ENCODE measurements at regions not wholly inside any gene's neighbourhood (a gene's known extent, or its start where the extent isn't known, plus 50 kb on each side); places are given as distances from the start of the nearest gene placed in this dataset.
"Not testable (repeated sequence)": the region's sequence is repeated elsewhere in the genome, so short reads cannot be mapped to it uniquely, and the experiment has no call there.

GRCh38 chr2:87608377-87609166, 139.3 kb upstream of the PLGLB2 start:
- TF ChIP-seq, protein P1, sequence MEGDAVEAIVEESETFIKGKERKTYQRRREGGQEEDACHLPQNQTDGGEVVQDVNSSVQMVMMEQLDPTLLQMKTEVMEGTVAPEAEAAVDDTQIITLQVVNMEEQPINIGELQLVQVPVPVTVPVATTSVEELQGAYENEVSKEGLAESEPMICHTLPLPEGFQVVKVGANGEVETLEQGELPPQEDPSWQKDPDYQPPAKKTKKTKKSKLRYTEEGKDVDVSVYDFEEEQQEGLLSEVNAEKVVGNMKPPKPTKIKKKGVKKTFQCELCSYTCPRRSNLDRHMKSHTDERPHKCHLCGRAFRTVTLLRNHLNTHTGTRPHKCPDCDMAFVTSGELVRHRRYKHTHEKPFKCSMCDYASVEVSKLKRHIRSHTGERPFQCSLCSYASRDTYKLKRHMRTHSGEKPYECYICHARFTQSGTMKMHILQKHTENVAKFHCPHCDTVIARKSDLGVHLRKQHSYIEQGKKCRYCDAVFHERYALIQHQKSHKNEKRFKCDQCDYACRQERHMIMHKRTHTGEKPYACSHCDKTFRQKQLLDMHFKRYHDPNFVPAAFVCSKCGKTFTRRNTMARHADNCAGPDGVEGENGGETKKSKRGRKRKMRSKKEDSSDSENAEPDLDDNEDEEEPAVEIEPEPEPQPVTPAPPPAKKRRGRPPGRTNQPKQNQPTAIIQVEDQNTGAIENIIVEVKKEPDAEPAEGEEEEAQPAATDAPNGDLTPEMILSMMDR (conservative IDR thresholded peaks at IDR 0.05; ENCODE audit: low read depth, low read length): not testable (repeated sequence)
- not testable (repeated sequence) for TF ChIP-seq EZH2phosphoT487 (IDR thresholded peaks at IDR 0.05; ENCODE audit: borderline replicate concordance, low read length)

Data from PC-3 (cell line).